AG04450 (cell line): ENCODE measurements at regions not wholly inside any gene's neighbourhood (a gene's known extent, or its start where the extent isn't known, plus 50 kb on each side); places are given as distances from the start of the nearest gene placed in this dataset.
"Not testable (repeated sequence)": the region's sequence is repeated elsewhere in the genome, so short reads cannot be mapped to it uniquely, and the experiment has no call there.

Experiments used
- CTCF ChIA-PET: fragments of 300-600, 350-600 bp; formaldehyde crosslinking; extraction: SDS; loops from one replicate; lab custom pipeline; 2022; ENCODE audit warnings: antibody characterized with exemption, inconsistent platforms; lab: Charles Lee
- POLR2A ChIA-PET: fragments of 350-600 bp; formaldehyde crosslinking; extraction: SDS; loops from one replicate; lab custom pipeline; 2021; ENCODE audit warnings: antibody characterized with exemption, inconsistent platforms; lab: Yijun Ruan, JAX
- DNase-seq: peaks from one replicate; pipeline ENCODE4 v3.0.0-alpha.2; 2011; ENCODE audit warnings: low read depth, low spot score
- H3K27ac ChIP-seq: one replicate; pipeline ENCODE4 v1.5.1; 2012; ENCODE audit warnings: low read depth, low read length, control low read depth
- H3K27me3 ChIP-seq: one replicate; pipeline ENCODE4 v1.6.0; 2012; ENCODE audit warnings: low read length; ENCODE audit not compliant: control insufficient read depth, insufficient read depth
- H3K4me3 ChIP-seq: 2 replicates; pipeline ENCODE4 v1.5.1; 2011; ENCODE audit warnings: mild to moderate bottlenecking, low read depth, low read length, control low read depth
- H3K9me3 ChIP-seq: 2 replicates; pipeline ENCODE4 v1.5.1; 2012; ENCODE audit warnings: low read length; ENCODE audit not compliant: control insufficient read depth, insufficient read depth
- TF ChIP-seq, protein P1 (sequence below): IDR thresholded peaks from 2 replicates; pipeline ENCODE4 v1.5.1; 2011; ENCODE audit warnings: low read depth, low read length, control low read depth, inconsistent platforms

DNA sequence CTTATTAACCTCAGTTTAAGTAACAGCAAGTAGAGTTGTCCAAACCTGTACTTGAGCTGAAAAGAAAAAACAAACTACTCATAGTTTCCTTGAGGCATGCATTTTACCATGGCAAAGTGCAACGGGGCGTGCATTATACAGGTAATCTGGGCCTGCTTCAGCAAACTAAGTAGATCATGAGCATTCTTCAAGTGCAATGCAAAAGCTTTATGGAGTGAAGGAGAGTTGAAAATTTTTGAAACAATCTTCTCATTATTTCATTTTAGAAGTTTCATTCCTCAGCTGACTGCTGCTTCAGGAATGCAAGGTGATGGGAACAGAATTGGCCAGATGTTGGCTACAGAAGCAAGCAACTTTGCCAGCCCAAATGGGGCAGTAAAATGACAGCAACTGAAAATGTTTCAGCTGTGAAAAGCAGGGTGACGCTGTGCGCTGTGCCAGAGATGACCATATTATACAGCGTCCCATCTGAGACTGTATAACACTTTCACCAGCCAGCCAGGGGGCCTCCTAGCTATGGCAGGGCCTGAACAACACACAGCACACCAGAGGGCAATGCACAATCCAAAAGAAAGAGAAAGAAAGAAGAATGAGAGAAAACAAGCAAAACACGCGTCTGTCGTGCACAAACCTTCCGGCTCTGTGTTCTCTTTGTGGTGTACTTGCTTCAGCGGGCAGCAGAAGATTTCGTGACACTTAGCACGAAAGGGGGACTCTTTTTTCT, 145.5 kb upstream of the FGF13 start:
- ChIA-PET CTCF (no interaction called here), POLR2A (no interaction called here)
- H3K9me3 ChIP-seq = no peaks in the 10 kb centered on the region
- TF ChIP-seq, protein P1, sequence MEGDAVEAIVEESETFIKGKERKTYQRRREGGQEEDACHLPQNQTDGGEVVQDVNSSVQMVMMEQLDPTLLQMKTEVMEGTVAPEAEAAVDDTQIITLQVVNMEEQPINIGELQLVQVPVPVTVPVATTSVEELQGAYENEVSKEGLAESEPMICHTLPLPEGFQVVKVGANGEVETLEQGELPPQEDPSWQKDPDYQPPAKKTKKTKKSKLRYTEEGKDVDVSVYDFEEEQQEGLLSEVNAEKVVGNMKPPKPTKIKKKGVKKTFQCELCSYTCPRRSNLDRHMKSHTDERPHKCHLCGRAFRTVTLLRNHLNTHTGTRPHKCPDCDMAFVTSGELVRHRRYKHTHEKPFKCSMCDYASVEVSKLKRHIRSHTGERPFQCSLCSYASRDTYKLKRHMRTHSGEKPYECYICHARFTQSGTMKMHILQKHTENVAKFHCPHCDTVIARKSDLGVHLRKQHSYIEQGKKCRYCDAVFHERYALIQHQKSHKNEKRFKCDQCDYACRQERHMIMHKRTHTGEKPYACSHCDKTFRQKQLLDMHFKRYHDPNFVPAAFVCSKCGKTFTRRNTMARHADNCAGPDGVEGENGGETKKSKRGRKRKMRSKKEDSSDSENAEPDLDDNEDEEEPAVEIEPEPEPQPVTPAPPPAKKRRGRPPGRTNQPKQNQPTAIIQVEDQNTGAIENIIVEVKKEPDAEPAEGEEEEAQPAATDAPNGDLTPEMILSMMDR = no peak
- H3K4me3 ChIP-seq = no peak overlapping the region
- DNase-seq = no peak
- H3K27me3 ChIP-seq = no peaks in the 10 kb centered on the region
- H3K27ac ChIP-seq = no peak overlapping the region

DNA sequence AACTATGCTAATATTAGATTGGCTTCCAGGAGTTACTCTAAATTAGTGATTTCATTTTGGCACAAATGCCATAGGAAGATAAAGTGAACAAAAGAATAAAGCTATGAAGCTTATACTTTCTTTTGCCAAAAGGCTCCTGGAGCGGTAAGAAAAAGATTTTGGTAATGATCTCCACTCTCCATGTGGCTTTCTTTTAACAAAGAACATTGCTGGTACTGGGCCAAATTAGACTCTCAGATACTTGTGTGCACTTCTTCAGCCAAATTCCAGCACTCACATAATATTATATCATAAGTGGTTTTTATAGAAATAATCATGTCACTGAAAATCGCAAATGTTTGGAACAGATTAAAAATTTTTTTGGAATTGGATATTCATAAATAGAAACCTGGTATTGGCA, 142.4 kb upstream of the FGF13 start:
- ChIA-PET POLR2A (no interaction called here), CTCF (no interaction called here)
- Histone ChIP-seq H3K27ac (no peak overlapping the region), H3K27me3 (no peaks in the 10 kb centered on the region), H3K4me3 (no peak overlapping the region), H3K9me3 (no peaks in the 10 kb centered on the region)
- TF ChIP-seq, protein P1 = no peak
- no peak for DNase-seq

DNA sequence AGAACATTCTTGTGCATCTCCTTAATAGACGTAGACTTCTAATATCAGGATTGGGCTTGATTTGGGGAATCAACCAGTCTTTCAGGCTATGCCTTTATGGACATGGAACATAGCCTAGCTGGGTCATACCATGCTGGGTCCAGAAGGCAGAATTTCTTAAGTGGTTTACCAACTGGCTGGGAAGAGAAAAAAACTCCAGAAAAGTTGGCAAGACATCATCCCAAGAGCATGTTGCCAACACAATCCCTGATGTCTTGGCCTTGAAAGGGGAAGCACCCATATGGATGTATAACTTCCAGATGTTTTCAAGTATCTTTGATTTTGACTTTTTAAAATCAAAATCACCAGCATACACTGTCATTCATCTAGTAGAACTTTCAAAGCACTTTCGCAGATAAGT, 138.0 kb upstream of the FGF13 start:
- no peaks in the 10 kb centered on the region for H3K27me3 ChIP-seq
- TF ChIP-seq, protein P1 = no peak
- no peaks in the 10 kb centered on the region for H3K9me3 ChIP-seq
- CTCF ChIA-PET = interaction anchor here (1.4 kb wide), 1 partner anchor 710 kb away, joined by 3 read pairs; no protein-coding TSS in a partner anchor
- no peak overlapping the region for H3K4me3 ChIP-seq
- no peak for DNase-seq
- H3K27ac ChIP-seq = no peak overlapping the region
- POLR2A ChIA-PET = no interaction called here

DNA sequence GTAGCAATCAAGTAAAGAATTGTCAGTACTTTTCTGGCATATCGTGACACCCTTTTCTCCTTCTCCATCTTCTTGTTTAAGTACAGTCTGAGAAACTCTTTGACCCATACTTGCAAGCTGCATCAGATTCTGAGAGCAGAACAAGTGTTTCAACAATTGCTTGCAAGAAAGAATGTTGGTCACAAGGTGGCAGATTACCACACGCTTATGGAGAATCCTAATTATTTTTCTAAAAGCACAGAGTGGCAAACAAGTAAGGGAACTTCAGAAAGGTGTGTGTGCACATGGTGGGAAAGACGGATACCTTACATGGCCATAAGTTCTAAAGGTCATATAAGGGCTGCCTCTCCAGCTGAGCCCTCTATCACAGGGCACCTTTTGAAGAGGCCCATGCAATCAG, 136.4 kb upstream of the FGF13 start:
- POLR2A ChIA-PET = no interaction called here
- DNase-seq = no peak

DNA sequence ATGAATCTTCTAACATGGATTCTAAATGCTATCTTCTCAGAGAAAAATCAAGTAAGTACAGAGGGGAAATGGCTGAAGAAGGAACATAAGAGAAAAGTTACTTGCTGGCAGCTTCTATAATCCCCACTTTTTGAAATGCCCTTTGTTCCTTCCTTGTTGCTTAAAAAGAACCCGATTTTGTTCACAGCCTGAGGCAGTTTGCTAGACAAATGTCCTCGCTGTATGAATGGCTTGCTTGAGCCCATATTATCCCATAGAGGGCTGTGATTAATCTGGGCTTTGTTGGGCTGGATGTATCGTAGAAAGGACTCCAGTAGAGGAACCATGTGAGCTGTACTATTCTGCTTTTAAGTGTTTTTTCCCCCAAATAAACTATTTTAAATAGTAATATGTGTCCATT, 134.3 kb upstream of the FGF13 start:
- DNase-seq = no peak
- Histone ChIP-seq H3K27ac (no peak overlapping the region), H3K27me3 (no peaks in the 10 kb centered on the region), H3K4me3 (no peak overlapping the region), H3K9me3 (no peaks in the 10 kb centered on the region)
- TF ChIP-seq, protein P1 = no peak
- ChIA-PET CTCF (no interaction called here), POLR2A (no interaction called here)

More for the DNA sequence above, 136.4 kb upstream of the FGF13 start:
- Histone ChIP-seq H3K27ac (no peak overlapping the region), H3K9me3 (no peaks in the 10 kb centered on the region), H3K27me3 (no peaks in the 10 kb centered on the region), H3K4me3 (no peak overlapping the region)
- CTCF ChIA-PET = interaction anchor here (1.4 kb wide), 1 partner anchor 712 kb away, joined by 3 read pairs; no protein-coding TSS in a partner anchor
- TF ChIP-seq, protein P1 = no peak

DNA sequence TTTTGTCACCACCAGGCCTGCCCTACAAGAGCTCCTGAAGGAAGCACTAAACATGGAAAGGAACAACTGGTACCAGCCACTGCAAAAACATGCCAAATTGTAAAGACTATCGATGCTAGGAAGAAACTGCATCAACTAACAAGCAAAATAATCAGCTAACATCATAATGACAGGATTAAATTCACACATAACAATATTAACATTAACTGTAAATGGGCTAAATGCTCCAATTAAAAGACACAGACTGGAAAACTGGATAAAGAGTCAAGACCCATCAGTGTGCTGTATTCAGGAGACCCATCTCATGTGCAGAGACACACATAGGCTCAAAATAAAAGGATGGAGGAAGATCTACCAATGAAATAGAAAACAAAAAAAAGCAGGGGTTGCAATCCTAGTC, 95.9 kb upstream of the FGF13 start:
- POLR2A ChIA-PET, CTCF ChIA-PET: not testable (repeated sequence)

More for the DNA sequence above, 95.9 kb upstream of the FGF13 start:
- not testable (repeated sequence) for H3K27ac ChIP-seq, H3K27me3 ChIP-seq, H3K9me3 ChIP-seq, DNase-seq, H3K4me3 ChIP-seq
